Endothelial cell of umbilical vein (primary cell): ENCODE measurements at regions not wholly inside any gene's neighbourhood (a gene's known extent, or its start where the extent isn't known, plus 50 kb on each side); places are given as distances from the start of the nearest gene placed in this dataset.

Source experiments
- EZH2 ChIP-seq: IDR thresholded peaks from 2 replicates; pipeline ENCODE4 v1.6.1; 2012; ENCODE audit warnings: borderline replicate concordance, low read depth, mild to moderate bottlenecking, moderate library complexity, low read length, inconsistent platforms; ENCODE audit not compliant: severe bottlenecking
- JUN ChIP-seq: IDR thresholded peaks from 2 replicates; pipeline ENCODE4 v1.6.1; 2011; ENCODE audit warnings: borderline replicate concordance, low read depth; ENCODE audit not compliant: insufficient read length, insufficient read depth
- MAX ChIP-seq: IDR thresholded peaks from 2 replicates; pipeline ENCODE4 v1.6.1; 2011; ENCODE audit not compliant: insufficient read depth, insufficient read length
- MYC ChIP-seq: IDR thresholded peaks from one replicate; pipeline ENCODE4 v1.6.1; 2011; ENCODE audit warnings: mild to moderate bottlenecking, low read depth, low read length
- POLR2A ChIP-seq: IDR thresholded peaks from 2 replicates; pipeline ENCODE4 v1.6.1; 2012; ENCODE audit warnings: low read depth, mild to moderate bottlenecking, control low read depth, low read length
- POLR2AphosphoS5 ChIP-seq: IDR thresholded peaks from 2 replicates; pipeline ENCODE4 v1.6.1; 2012; ENCODE audit warnings: low read depth, mild to moderate bottlenecking, control low read depth, low read length, moderate library complexity; ENCODE audit not compliant: insufficient read depth
- TF ChIP-seq, protein P1 (sequence below), 2 donors: IDR thresholded peaks; 1 replicate in 1 of 2; 2 replicates in 1 of 2; pipeline ENCODE4 v1.5.1; 2011; ENCODE audit warnings: low read length in 2 of 2, mild to moderate bottlenecking in 2 of 2, moderate library complexity in 2 of 2, control low read depth in 1 of 2, inconsistent platforms in 1 of 2, low read depth in 1 of 2; ENCODE audit not compliant: insufficient read depth in 1 of 2; ENCODE audit errors: extremely low read depth in 1 of 2

- TF ChIP-seq, protein P1, sequence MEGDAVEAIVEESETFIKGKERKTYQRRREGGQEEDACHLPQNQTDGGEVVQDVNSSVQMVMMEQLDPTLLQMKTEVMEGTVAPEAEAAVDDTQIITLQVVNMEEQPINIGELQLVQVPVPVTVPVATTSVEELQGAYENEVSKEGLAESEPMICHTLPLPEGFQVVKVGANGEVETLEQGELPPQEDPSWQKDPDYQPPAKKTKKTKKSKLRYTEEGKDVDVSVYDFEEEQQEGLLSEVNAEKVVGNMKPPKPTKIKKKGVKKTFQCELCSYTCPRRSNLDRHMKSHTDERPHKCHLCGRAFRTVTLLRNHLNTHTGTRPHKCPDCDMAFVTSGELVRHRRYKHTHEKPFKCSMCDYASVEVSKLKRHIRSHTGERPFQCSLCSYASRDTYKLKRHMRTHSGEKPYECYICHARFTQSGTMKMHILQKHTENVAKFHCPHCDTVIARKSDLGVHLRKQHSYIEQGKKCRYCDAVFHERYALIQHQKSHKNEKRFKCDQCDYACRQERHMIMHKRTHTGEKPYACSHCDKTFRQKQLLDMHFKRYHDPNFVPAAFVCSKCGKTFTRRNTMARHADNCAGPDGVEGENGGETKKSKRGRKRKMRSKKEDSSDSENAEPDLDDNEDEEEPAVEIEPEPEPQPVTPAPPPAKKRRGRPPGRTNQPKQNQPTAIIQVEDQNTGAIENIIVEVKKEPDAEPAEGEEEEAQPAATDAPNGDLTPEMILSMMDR (IDR thresholded peaks at IDR 0.05; ENCODE audit: extremely low read depth in 1 of 2, insufficient read depth in 1 of 2, low read depth in 1 of 2, low read length in 2 of 2) = no peak
- TF ChIP-seq POLR2A = no peak
- no peak for TF ChIP-seq POLR2AphosphoS5
- no peak for TF ChIP-seq MAX
- no peak for TF ChIP-seq MYC
- no peak for TF ChIP-seq EZH2
- TF ChIP-seq JUN = no peak
These were observed 99.1 kb upstream of the SMAD3 start for GRCh38 chr15:66966256-66966655.
